Mucosa of gallbladder (tissue), 1 donor: ENCODE measurements at regions not wholly inside any gene's neighbourhood (a gene's known extent, or its start where the extent isn't known, plus 50 kb on each side); places are given as distances from the start of the nearest gene placed in this dataset.
A peak's percentile ranks its signal among the peaks of the same experiment; 100 is the strongest.

ENCODE experiments used
- DNase-seq: peaks from one replicate; pipeline ENCODE4 v3.0.0-alpha.2; 2020; ENCODE audit warnings: low spot score
- donor health status: DM: no; HTN: no; CAD: no.

DNA sequence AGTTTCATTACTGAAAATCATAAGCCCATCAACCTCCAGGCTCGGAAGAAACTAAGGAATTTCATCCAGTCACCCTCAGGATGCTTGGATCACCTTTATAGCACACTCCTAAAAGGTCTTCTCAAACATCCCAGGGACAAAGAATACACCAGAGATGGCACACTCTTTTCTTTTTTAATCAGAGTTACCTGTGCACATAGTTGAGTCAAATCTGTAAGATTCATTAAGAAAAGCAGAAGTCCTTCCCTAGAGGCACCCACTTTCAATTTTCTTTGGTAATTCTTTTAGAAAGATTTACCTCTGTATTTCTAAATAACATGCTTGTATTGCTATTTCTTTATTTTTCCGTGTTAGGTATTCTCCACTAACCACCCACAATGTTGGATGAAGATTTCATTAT, 50.6 kb upstream of the IL6 start:
- no peak for DNase-seq

DNA sequence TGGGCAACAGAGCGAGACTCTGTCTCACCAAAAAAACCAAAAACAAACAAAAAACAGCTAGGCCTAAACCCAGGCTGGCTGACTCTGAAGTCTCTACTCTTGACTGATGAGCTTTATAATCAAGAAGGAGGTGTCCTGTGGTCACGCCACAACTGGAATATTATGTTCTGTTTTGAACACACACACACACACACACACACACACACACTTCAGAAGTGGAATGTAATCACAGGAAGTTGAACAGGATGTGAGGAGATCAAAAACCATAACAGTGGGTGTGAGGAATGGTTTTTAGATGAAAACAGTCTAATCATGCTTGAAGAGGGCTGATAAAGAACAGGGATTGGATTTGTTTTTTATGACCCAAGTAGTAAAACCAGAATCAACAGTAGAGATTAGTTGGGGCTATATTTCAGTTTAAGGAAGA, 51.1 kb upstream of the IL6 start:
- peak; percentile 26 for DNase-seq

DNA sequence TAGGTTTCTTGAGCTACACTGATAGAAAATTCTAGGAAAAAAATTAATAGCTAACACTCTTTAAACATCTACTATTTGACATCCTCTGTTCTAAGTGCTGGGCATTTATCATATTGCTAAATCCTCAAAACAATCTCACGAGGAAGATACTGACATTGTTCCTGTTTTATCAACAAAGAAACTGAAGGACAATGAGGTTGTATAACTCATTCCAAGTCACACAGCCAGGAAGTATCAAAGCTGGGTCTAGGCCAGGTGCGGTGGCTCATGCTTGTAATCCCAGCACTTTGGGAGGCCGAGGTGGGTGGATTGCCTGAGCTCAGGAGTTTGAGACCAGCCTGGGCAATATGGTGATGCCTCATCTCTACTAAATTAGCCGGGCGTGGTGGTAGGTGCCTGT, 51.6 kb upstream of the IL6 start:
- no peak for DNase-seq

DNA sequence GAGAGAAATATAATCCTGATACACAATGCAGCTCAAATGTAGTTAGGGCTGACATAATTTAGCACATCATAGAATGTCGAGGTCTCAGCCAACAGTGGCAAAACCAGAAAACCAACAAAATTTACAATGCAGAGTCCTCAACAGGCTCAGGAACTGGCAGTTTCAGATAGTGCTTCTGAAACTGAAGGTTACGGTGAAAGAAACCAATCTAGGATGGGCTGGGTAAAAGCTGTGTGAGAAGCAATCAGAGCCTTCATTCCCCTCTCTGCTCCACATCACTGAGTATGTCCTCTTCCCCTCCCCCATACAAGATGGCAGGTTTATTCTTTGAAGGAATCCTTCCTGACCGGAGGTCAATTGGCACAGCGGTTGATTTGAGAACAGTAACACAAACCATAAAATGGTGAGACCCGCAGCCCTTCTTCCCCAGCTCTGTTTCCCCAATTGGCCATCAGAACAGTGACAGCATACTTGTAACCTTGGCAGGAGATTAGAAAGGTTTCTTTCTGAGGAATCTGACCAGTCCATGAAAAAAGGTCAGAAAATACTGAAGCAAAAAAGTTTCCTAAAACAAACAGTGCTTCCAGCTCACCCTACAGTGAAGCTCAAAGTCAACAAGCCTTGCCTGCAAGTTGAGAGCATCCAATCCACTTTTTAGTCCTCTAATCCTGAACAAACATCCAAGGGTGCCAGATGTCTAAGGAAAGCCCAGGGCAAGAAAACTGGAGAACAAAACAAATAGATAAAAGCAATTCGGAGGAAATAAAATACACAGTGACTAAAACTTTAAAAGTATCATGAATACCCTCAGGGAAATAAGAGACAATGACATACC, 53.9 kb upstream of the IL6 start:
- DNase-seq = no peak

DNA sequence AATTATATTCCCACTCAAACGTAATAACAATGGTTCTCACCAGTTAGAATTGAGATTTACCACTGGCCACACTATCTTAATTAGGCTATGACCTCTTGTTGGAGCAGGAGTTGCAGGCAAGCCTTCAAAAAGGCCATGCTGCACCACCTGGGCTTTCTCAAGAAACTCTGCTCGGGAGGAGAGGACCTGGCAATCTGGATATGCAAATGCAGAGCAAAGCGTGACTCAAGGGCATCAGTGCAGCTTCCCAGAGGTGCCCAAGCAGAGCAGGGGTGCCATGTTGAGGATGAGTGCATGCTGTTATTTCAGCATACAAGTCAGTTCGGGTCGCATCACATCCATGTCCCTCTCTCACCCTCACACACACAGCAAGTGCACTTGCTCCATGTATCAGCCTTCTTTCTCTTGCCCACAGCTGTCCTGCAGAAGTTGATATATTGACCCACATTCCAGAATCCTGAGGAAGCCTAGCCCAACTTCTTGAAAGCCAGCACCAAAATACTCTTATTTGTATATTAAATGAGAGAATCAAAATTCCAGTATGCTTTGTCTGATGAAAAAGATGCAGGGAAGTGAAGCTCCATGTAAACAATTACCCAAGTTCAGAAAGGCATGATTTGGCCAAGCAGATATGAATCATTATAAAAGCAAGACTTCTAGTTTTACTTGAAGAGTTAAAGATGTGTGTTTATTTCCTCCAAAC, 55.7 kb upstream of the IL6 start:
- DNase-seq = no peak

DNA sequence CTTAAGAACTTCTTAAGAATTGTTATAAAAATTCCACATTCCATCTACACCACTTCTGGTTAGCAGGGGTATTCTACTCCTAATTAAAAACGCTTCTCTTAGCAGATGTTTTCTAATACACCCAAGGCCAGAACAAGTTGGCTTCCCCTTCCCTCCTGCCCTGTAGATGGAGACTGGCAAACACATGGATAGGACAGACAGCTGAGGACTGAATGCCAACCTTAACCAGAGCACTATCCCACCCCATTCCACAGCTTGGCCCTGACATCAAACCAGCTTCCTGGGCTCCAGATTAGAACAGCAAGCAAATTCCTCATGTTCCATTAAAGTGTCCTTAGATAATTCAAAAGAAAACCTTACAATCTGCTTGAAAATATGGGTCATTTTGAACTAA, 56.6 kb upstream of the IL6 start:
- DNase-seq = no peak

DNA sequence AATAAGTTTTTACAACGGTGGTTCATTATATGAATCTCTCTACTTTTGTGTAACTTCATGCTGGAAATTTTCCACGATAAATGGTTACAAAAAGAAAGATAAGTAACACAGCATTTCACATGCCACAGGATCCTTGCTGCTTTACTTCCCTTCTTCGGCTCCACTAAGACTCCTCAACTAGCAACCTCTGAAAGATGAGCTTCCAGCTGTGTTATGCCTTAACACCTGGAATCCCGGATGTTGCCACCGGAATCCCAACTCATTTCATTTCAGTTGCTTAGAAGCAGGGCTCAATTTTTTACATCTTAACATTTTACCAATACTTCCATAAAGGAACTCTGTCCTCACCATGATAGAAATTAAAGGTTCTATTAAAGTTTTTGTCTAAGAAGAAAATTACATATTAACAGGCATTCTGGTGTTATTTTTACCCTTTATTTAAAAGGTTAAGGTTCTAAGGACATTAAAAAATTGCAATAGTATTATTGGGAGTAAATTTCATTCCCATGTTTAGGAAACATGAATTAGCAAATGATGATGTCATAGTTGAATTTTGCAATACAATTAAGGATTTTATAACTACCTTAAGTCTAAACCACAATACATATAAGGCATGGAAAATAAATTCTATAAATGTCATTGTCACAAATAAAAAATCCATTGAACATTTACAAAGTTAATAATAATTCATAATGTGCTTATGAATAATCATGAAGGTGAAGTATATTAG, 57.1 kb upstream of the IL6 start:
- no peak for DNase-seq

DNA sequence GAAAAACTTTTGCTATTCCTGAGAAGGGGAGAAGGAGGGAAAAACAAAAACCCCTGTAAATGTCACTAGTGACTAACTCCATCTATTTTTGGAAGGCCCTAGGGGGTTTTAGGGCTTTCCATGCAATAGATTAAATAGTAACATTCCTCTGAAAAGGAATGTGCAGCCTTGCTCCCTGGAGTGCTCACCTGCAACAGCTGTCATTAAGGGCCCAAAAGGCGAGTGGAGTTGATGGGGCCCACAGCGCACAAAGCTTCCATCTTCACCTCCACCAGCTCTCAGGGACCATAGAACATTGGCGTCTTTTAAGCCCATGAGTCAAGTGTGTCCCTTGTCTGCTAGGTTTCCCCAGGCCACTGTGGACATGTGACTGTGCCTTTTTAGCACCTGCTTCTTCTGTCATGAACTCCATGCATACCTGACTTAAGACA, 58.0 kb upstream of the IL6 start:
- no peak for DNase-seq

DNA sequence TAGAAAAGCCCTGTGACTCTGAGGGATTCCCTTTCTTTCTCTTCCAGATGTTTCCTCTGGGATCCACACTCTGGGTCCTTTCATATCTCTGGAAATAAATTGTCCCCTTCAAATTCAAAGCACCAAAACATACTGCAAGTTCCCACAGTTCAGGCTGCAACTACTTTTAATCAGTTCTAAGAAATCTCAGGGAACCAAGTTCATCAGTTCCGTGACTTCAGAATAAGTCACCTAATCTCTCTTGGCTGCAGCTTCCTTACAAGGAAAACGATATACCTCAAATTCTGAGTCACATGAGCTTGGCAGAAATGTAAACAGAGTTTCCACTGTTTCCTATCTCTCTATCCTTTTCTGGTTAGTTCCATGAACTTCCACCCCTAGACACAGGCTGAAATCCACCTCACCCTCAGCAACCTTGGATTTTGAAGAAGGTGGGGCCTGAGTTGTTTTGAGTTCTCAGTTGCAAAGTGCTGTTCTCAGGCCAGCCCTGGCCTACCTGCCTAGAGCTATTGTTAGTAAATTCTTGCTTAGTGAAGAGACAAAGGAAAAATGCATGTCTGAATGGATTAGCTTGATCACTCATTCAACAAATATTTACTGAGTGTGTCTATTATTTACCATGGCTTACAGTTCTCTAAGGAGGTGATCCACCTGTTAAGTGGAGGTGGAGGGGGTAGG, 59.3 kb upstream of the IL6 start:
- DNase-seq = no peak

DNA sequence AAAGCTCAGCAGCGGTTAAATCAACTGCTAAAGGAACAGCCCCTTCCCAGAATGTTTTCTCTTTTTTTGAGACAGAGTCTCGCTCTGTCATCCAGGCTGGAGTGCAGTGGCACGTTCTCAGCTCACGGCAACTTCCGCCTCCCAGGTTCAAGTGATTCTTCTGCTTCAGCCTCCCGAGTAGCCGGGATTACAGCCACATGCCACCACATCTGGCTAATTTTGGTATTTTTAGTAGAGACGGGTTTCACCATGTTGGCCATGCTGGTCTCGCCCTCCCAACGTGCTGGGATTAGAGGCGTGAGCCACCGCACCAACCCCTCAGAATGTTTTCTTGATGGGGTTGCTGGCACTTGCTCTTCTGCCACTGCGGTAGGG, 59.8 kb upstream of the IL6 start:
- DNase-seq = no peak

DNA sequence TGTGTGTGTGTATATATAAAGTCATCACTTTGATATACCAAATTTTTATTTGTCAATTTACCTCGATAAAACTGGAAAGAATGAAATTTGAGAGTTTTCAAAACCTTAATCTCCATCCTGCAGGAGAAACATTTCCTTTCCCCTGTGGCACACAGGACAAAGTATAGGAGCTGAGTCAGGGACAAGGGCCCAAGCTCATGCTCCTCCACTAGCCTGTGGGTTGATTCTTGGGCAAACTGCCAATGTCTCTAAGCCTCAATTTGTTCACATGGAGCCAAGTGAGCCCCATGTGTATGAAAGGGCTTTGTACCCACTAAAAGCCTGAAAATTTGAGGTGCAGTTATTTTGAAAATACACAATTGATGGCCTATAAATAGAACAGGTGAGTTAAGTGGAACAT, 60.3 kb upstream of the IL6 start:
- no peak for DNase-seq

DNA sequence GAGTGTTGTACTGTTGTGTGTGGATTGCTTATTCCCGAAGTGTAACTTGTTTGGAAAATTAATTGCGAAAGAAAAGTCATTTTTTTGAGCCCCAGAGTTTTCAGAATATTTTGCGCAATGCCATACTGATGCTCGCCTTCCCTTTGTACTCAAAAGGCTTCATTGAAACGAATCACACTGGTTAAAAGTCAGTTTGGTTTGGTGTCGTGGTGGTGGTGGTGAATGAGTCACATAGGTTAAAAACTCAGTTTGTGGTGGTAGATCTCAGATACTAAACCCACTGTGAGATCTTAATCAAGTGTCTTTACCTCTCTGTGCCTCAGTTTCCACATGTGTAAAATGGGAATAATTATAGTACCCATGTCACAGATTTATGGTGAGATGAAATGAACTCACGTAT, 61.1 kb upstream of the IL6 start:
- DNase-seq = no peak

DNA sequence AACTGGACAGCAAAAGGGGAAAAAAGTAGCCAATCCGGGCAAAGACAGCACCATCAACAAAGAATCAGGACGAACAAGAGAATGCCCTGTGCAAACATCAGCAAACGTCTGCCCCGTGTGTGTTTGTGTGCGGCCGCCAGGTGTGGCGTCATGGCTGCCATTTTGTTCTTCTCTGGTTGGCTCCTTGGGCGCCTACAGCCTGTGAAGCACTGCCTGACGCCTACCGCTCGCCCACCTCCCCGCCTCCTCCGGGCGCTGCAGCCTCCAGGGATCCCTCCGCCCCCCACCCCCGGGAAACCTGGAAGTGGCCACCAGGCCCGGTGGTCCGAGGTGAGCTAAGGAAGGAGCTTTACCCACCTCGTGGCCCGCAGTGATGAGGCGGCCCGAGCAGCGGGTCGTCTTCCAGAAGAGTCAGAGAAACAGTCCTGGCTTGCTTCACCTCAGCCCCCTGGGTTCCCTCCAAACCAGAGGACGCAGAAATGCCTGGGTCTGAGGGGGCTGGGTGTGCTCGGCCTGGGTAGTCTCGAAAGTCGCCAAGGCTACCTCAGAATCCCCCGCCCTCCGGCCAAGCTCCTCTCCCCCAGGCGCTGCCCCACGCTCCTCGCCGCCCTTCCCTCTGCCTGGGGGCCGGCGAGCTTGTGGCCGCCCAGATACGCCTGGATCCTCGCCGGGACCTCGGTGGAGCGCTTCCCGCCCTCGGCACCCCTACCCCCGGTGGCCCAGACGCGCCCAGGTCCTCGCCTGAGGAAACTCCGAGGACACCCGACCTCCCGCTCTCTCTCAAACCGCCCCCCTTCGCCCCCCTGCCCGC, 61.8 kb upstream of the IL6 start:
- DNase-seq = no peak

DNA sequence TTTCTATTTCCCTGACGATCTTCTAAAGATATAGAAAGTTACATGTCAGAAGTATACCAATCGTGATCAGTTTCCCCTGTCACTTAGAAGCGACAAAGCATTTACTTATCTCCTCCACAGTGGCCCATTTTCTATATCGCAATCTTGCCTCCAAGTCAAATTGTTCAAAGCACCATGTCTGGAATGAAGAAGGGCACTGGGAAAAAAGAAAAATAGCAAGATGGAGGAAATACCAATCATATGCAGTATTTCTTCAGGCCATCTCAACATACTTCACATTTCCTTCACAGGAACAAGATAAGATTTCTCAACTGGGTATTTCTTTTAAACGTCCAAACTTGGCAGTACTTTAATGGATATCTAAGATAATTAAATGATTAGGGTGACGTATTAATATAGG, 63.3 kb upstream of the IL6 start:
- DNase-seq = no peak

DNA sequence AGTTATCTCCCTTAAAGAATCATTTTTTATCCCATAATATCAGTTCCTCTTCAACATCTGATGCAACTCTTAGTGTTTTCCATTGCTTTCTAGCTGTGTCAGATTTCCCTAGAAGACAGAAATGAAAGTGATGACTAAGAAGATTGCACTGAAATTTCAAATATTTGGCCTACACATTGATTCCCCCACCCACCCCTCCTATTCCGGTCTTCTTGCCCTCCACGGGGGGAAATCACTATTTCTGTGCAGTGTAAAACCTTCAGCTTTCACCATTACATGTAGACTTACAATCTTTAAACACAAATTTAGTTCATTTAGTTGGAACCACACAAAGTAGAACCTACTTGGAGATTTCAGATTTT, 63.7 kb upstream of the IL6 start:
- no peak for DNase-seq

DNA sequence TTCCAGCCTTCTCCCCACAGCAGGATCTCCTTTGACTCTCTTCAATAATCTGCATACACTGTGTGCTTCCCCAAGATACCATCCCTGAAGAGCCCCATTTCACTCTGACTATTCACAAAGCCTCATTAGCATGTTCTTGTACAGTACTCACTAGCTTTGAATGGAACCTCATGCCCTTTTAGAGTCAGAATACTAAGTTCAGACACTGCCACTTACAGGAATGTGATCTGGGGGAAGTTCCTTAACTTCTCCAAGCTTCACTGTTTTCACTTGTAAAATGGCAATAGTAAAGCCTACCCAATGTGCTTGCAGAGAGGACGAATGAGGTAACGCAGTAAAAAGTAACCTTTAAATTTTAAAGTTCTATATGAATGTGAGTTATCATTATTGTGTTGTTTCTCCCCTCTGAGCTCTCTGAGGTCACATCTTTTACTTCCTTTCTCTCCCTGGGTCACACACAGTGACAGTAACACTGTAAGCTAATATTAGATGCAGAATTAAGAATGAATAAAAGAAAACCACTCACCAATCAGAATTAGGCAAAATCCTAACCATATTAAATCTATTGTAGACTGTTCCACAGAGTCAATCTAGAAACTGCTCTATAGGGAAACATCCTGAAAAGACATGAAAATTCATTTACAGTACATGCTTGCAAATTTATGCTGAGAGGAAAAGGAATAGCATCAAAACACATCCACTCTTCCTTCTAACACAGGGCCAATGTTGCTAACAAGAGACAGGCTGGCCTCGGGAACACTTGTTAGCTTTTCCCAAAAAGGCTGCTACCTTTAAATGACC, 64.2 kb upstream of the IL6 start:
- DNase-seq = no peak

DNA sequence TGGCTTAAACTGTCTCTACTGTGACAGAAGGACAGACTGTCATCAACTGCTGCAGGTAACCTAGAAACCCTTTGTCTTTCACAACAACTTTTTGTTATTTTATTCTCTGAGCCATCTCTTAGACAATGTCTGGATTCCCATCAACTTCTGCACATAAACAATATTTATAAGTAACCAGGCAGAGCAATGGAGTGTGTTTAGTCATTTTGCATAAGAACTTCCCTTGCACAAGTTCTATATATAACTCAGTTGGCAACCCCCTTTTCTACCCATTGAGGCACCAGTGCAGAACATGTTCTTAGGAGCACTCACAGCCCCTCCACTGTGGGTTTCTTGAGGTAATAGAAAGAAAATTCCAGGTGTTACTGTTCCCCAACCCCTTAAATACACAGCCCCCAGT, 65.0 kb upstream of the IL6 start:
- no peak for DNase-seq

DNA sequence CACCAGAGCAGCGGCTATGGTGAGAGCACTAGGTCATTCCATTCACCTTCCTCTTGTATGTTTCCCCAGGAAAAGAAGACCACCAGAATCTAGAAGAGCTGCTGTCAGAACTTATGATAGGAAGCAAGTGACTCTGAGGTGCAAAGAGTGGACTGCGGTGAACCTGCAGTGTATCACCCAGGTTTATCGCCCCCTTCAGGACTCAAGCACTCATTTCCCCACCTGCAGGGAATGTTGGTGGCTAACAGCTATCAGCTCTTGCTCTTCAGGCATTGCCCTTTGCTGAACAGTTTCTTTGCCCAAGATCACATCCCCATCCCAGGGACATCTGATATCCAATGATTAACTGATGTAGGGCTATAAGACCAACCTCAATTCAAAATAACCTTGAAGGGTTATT, 66.3 kb upstream of the IL6 start:
- no peak for DNase-seq

DNA sequence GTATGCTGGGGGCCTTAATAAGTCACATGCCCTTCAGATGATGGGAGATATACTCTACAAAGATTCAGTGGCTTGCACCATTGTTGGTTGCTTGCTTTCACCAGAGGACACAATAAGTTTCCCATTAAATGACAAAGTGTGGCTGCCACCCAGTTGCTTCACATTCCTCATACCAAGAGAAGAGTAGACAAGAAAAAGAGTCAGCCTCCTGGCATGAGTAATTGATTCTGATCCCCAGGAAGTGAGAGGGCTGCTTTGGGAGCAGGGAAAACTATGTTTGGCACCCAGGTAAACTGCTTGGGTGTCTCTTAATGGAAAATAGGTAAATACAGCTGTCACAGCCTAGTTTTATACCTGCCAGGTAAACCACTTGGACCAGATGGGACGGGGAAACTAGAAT, 66.7 kb upstream of the IL6 start:
- DNase-seq = no peak

DNA sequence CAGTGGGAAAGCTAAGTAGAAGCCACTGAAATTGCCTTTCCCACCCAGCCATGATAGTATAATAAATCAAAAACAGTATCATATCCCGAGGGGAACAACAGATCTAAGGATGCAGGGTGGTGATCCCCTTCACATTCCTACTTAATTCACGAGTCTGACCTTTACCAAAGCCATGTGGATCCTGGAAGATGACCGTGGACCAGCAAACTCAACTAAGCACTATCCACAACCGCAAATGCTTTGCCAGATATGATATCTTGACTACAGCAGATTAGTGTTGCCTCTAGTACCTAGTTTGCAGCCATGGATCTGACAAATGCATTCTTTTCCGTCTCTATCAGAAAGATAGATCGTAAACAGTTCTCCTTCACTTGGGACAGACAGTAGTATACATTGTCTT, 67.3 kb upstream of the IL6 start:
- DNase-seq = no peak

DNA sequence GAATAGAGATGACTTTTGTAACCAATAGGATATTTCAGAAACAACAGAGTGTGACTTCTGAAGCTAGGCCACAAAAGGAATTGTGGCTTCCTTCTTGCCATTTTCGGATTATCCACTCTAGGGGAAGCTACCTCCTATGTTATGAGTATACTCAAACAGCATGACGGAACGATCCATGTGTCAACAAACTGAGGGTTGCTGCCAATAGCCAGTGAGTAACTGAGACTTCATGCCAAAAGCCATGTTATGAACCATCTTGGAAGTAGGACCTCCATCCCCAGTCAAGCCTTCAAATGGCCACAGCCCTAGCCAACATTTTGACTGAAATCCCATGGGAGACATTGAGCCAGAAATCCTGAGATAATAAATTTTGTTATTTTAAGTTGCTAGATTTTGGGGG, 69.0 kb upstream of the IL6 start:
- no peak for DNase-seq
